Neural cell (in vitro differentiated cells): ENCODE measurements at regions not wholly inside any gene's neighbourhood (a gene's known extent, or its start where the extent isn't known, plus 50 kb on each side); places are given as distances from the start of the nearest gene placed in this dataset.

ENCODE experiments used
- CTCF ChIP-seq: fragments of 450-650 bp; IDR thresholded peaks from 2 replicates; pipeline ENCODE4 v1.5.1; 2014; ENCODE audit warnings: antibody characterized with exemption, mild to moderate bottlenecking, moderate library complexity; ENCODE audit not compliant: poor library complexity, severe bottlenecking
- EP300 ChIP-seq: fragments of 450-650 bp; conservative IDR thresholded peaks from 2 replicates; pipeline ENCODE4 v1.6.1; 2014; ENCODE audit warnings: antibody characterized with exemption, mild to moderate bottlenecking, moderate library complexity; ENCODE audit not compliant: poor library complexity, severe bottlenecking
- EZH2 ChIP-seq: fragments of 200-600, 300-800 bp; shearing (Covaris generic), sonication (generic); IDR thresholded peaks from 2 replicates; pipeline ENCODE4 v1.6.1; 2014; ENCODE audit warnings: antibody characterized with exemption, low read length, borderline replicate concordance, mild to moderate bottlenecking; ENCODE audit not compliant: insufficient read depth, poor library complexity, severe bottlenecking
- POLR2AphosphoS5 ChIP-seq: IDR thresholded peaks from 2 replicates; pipeline ENCODE4 v1.6.1; 2012

GRCh38 chr14:22484632-22485031 lies 104.4 kb downstream of the DAD1 start:
- TF ChIP-seq CTCF (no peak), EZH2 (no peak), POLR2AphosphoS5 (no peak), EP300 (no peak)
